Fibroblast of villous mesenchyme (primary cell): ENCODE measurements at regions not wholly inside any gene's neighbourhood (a gene's known extent, or its start where the extent isn't known, plus 50 kb on each side); places are given as distances from the start of the nearest gene placed in this dataset.

Experiments used
- DNase-seq: peaks from one replicate; pipeline ENCODE4 v3.0.0-alpha.2; 2010; ENCODE audit warnings: low read depth
- H3K4me3 ChIP-seq: 2 replicates; pipeline ENCODE4 v1.5.1; 2011; ENCODE audit warnings: low read depth, mild to moderate bottlenecking, low read length
- CTCF ChIP-seq: IDR thresholded peaks from 2 replicates; pipeline ENCODE4 v1.5.1; 2012; ENCODE audit warnings: low read depth, mild to moderate bottlenecking, low read length; ENCODE audit not compliant: insufficient read depth

DNA sequence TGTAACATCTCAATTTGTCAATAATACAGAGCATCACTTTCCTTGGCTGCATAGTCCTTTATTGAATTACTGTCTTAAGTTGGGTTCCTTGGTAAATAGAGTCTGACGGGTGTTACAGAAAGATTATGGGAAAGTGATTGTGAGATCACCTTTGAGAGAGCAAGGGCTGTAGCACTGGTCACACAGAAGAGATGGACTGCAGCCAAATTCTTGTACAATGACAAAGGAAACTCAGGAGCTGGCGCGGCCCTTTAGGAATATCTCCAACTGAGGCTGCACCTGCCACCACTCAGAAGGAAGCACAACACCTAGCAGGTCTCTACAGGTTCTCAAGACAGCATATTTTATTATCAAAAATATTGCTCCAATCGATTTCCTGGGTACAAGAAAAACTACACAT lies 350.0 kb upstream of the ISL1 start:
- no peak for TF ChIP-seq CTCF
- H3K4me3 ChIP-seq, result no peak overlapping the region
- no peak for DNase-seq

DNA sequence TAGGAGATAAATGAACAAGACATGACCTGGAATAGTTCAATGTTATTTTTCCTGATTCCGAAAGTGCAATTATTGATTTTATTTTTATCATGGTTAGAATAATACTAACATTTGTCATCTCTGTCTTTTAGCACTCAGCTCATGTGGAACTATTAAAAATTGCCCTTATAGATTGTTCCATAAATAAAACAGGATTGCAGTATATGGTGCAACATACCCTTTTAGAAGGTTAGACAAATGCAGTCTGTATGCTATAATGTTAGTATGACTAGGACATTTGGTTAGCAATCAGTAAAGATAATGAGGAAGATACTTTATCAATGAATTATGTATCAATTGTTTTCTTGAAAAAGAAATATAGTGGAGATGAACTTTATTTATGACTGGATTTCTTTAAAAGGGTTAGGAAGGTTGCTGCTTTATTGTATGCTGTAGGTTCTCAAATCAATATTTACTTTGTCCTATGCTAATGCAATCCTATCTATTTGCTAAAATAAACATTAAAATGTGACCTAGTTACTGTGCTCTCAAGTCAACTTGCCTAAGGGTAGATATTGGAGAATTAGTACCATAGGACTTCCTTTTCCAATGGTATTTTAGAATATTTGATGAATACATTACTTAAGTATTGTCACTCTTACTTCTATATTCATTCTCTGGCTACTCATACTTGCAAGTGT lies 348.9 kb upstream of the ISL1 start:
- DNase-seq, result no peak

GRCh38 chr5:51039424-51040329 lies 343.6 kb upstream of the ISL1 start:
- DNase-seq, result no peak
- no peak overlapping the region for H3K4me3 ChIP-seq
- no peak for TF ChIP-seq CTCF

More for the DNA sequence above, 348.9 kb upstream of the ISL1 start:
- H3K4me3 ChIP-seq, result no peak overlapping the region
- TF ChIP-seq CTCF, result no peak

DNA sequence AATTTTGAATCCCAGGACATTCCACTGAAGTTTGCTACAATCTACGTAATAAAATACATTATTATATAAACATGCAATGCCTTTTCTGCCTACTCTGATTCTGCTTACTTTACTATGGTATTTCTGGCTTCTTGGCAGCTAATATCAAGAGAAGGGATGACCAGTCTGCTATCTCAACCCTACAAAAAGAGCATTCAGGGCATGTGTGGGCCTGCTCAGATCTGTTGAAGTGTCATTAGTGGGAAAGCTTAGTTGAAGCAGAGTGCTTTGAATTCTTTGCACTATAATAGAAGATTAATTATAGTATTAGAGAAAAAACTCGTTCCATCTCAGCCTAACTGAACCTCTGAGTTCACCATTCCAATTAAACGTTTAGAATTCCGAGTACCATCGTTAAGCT lies 339.5 kb upstream of the ISL1 start:
- TF ChIP-seq CTCF, result no peak
- no peak for DNase-seq
- no peak overlapping the region for H3K4me3 ChIP-seq

- no peak for DNase-seq
- no peak for TF ChIP-seq CTCF
- H3K4me3 ChIP-seq, result no peak overlapping the region
Observed at GRCh38 chr5:51047369-51047768, 335.9 kb upstream of the ISL1 start.

DNA sequence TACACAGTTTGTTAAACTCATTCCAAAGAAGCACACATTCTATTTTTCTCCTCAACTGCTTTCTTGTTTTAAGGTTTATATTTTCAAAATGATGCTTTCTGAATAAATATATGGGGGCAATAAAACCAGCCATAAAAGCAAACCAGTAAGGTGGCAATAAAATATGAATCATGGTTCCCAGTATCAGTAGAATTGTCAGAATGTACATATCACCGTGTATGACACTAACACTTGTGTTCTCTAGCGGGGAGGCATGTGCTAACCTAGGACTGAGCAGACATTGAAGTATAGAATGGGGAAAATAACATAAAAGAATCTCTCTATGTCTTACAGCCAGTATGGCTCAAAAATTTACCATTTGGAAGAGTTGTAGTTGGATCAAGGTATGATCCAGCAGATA lies 329.9 kb upstream of the ISL1 start:
- H3K4me3 ChIP-seq, result no peak overlapping the region
- DNase-seq, result no peak
- no peak for TF ChIP-seq CTCF
